ENCODE measurements at regions not wholly inside any gene's neighbourhood (a gene's known extent, or its start where the extent isn't known, plus 50 kb on each side); places are given as distances from the start of the nearest gene placed in this dataset.

DNA sequence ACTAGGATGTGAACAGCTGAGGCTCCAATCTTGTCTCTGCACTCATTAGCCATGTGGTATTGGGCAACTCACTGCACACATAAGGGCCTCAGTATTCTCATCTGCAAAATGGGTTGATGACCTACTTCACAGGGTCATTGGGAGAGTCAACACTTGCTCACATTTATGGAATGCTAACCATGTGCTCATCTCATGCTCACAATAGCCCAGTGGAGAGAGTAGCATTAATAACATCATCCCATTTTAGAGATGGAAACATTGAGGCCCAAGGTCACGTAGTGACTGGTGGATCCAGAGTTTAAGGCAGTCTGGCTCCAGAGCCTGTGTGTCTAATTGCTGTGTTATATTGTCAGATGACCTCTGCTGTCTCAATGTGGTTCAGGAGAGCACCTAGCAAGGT lies 270.2 kb upstream of the SRRM4 start:
- H4K20me1 ChIP-seq (ENCODE audit: insufficient read depth, low read length): no peaks in the 10 kb centered on the region
- H3K9ac ChIP-seq (ENCODE audit: insufficient read depth, low read depth, low read length): no peak overlapping the region
- POLR2A ChIA-PET: no interaction called here
- H3K27ac ChIP-seq (ENCODE audit: extremely low read length, insufficient read depth, low read length): no peak overlapping the region
- H3K9me3 ChIP-seq (ENCODE audit: low read length): no peaks in the 10 kb centered on the region
- intact Hi-C loops (cut with micrococcal nuclease; ENCODE audit: unreplicated experiment) (no loop called here), in situ Hi-C loops (cut with HindIII; ENCODE audit: extremely low pct_ligation_motif_present, low pct_unique_long_range_greater_than_20kb) (no loop called here)
- DNase-seq (ENCODE audit: low spot score): no peak
- ATAC-seq: no peak
- H3K4me2 ChIP-seq (ENCODE audit: low read depth, low read length): no peak overlapping the region
- no peak for TF ChIP-seq CTCF (CRISPR knock-in tag; IDR thresholded peaks at IDR 0.05)
- TF ChIP-seq, protein P1, sequence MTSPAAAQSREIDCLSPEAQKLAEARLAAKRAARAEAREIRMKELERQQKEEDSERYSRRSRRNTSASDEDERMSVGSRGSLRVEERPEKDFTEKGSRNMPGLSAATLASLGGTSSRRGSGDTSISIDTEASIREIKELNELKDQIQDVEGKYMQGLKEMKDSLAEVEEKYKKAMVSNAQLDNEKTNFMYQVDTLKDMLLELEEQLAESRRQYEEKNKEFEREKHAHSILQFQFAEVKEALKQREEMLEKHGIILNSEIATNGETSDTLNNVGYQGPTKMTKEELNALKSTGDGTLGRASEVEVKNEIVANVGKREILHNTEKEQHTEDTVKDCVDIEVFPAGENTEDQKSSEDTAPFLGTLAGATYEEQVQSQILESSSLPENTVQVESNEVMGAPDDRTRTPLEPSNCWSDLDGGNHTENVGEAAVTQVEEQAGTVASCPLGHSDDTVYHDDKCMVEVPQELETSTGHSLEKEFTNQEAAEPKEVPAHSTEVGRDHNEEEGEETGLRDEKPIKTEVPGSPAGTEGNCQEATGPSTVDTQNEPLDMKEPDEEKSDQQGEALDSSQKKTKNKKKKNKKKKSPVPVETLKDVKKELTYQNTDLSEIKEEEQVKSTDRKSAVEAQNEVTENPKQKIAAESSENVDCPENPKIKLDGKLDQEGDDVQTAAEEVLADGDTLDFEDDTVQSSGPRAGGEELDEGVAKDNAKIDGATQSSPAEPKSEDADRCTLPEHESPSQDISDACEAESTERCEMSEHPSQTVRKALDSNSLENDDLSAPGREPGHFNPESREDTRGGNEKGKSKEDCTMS (CRISPR knock-in tag; conservative IDR thresholded peaks at IDR 0.05): no peak
- TF ChIP-seq ZNF629 (CRISPR knock-in tag; conservative IDR thresholded peaks at IDR 0.05): peak; percentile 79
- H3K79me2 ChIP-seq (ENCODE audit: insufficient read depth, low read length): no peaks in the 10 kb centered on the region
- H3K4me3 ChIP-seq (replicated peaks in 1 of 3; ENCODE audit: insufficient read depth in 1 of 3, low read depth in 2 of 3, low read length in 3 of 3): no peak overlapping the region
- peaks cover 33% of the 10 kb centered on the region for H3K4me1 ChIP-seq (ENCODE audit: insufficient read depth, low read length)
- H3K27me3 ChIP-seq (ENCODE audit: control insufficient read depth in 1 of 2, insufficient read depth in 2 of 2, low read length in 2 of 2): no peaks in the 10 kb centered on the region
- no TSS peak for BruUV-seq (replicated peaks)
- WGBS (ENCODE audit: low lambda C conversion rate): 71% methylated on average over 1 of the region's 1 CpG
- H3K36me3 ChIP-seq (replicated peaks in 1 of 2; ENCODE audit: control insufficient read depth in 1 of 2, insufficient read depth in 2 of 2, low read length in 2 of 2): no peaks in the 10 kb centered on the region
- CTCF ChIA-PET (ENCODE audit: low intra/inter-chr PET ratio, low total read pairs): no interaction called here
- no peak for FAIRE-seq
- H2AFZ ChIP-seq (ENCODE audit: low read length): no peak overlapping the region

DNA sequence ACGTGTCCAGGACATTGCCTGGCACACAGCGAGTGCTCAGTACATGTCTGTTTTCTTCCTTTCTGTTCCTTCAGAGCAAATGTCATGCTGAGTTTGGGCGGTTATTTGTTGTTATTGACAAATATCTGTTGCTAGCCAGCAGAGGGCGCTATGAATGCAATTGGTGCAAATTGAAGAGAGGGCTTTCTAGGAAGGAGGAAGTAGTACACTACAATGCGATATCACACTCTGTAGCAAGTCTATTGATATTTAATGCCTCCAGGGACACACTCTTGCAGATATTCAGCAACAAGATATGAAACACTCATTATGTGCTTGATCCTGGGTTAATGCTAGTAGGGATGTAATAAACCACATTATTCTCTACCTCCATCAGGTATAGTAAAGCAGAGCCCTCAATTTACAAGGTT lies 267.3 kb upstream of the SRRM4 start:
- H3K27ac ChIP-seq (ENCODE audit: extremely low read length, insufficient read depth, low read length): peak overlapping the region; percentile 69
- ChIA-PET POLR2A (no interaction called here), CTCF (ENCODE audit: low intra/inter-chr PET ratio, low total read pairs) (interaction anchor here (1.3 to 2.3 kb wide), 2 partner anchors 126 to 699 kb away, joined by 6 read pairs; no protein-coding TSS in a partner anchor)
- H3K27me3 ChIP-seq (ENCODE audit: control insufficient read depth in 1 of 2, insufficient read depth in 2 of 2, low read length in 2 of 2): no peaks in the 10 kb centered on the region
- 31% methylated on average over 4 of the region's 5 CpGs for WGBS (ENCODE audit: low lambda C conversion rate)
- H2AFZ ChIP-seq (ENCODE audit: low read length): no peak overlapping the region
- peak overlapping the region; percentile 48 for H3K4me2 ChIP-seq (ENCODE audit: low read depth, low read length)
- H3K4me1 ChIP-seq (ENCODE audit: insufficient read depth, low read length): peaks cover 47% of the 10 kb centered on the region
- H3K4me3 ChIP-seq (replicated peaks in 1 of 3; ENCODE audit: insufficient read depth in 1 of 3, low read depth in 2 of 3, low read length in 3 of 3): peak overlapping the region in 1 of 3 experiments; percentile 24; a peak in 1 of 6 replicates
- peak; percentile 64 for ATAC-seq
- intact Hi-C loops (cut with micrococcal nuclease; ENCODE audit: unreplicated experiment): loop anchor here (2.0 kb wide), 2 partner anchors 67 to 127 kb away; no protein-coding TSS in a partner anchor
- H3K9me3 ChIP-seq (ENCODE audit: low read length): no peaks in the 10 kb centered on the region
- no peak overlapping the region for H3K9ac ChIP-seq (ENCODE audit: insufficient read depth, low read depth, low read length)
- no TSS peak for BruUV-seq (replicated peaks)
- peak; percentile 53 for DNase-seq (ENCODE audit: low spot score)
- H4K20me1 ChIP-seq (ENCODE audit: insufficient read depth, low read length): no peaks in the 10 kb centered on the region
- no peaks in the 10 kb centered on the region for H3K79me2 ChIP-seq (ENCODE audit: insufficient read depth, low read length)
- no peaks in the 10 kb centered on the region for H3K36me3 ChIP-seq (replicated peaks in 1 of 2; ENCODE audit: control insufficient read depth in 1 of 2, insufficient read depth in 2 of 2, low read length in 2 of 2)
- in situ Hi-C loops (cut with HindIII; ENCODE audit: extremely low pct_ligation_motif_present, low pct_unique_long_range_greater_than_20kb): no loop called here
- no peak for FAIRE-seq
- no peak for TF ChIP-seq HNRNPLL (IDR thresholded peaks at IDR 0.05; ENCODE audit: low read depth, low read length, poor library complexity, severe bottlenecking)
- peak; percentile 72 for TF ChIP-seq SMC3 (IDR thresholded peaks at IDR 0.05; ENCODE audit: low read length)
- no peak for TF ChIP-seq ARNTL (CRISPR knock-in tag; IDR thresholded peaks at IDR 0.05)
- 0 out of 2 replicates have a peak, but pooled peaks have one; percentile 68 for TF ChIP-seq ZNF33B (CRISPR knock-in tag; IDR thresholded peaks at IDR 0.05)
- no peak for TF ChIP-seq ZNF598 (CRISPR knock-in tag; IDR thresholded peaks at IDR 0.05; ENCODE audit: borderline replicate concordance)
- peak; percentile 70 for TF ChIP-seq FOXP1 (IDR thresholded peaks at IDR 0.05)
- TF ChIP-seq FOXP1 (CRISPR knock-in tag; IDR thresholded peaks at IDR 0.05): peak; percentile 56; the same call in 1 of the 2 replicates
- TF ChIP-seq CCDC6 (CRISPR knock-in tag; IDR thresholded peaks at IDR 0.05): peak; percentile 1; the same call in 1 of the 2 replicates
- TF ChIP-seq ZNF572 (CRISPR knock-in tag; IDR thresholded peaks at IDR 0.05): no peak
- TF ChIP-seq KMT2B (CRISPR knock-in tag; IDR thresholded peaks at IDR 0.05): peak; percentile 27; the same call in 1 of the 2 replicates
- TF ChIP-seq ZNF737 (CRISPR knock-in tag; IDR thresholded peaks at IDR 0.05; ENCODE audit: borderline replicate concordance): no peak
